ENCODE measurements at regions not wholly inside any gene's neighbourhood (a gene's known extent, or its start where the extent isn't known, plus 50 kb on each side); places are given as distances from the start of the nearest gene placed in this dataset.

DNA sequence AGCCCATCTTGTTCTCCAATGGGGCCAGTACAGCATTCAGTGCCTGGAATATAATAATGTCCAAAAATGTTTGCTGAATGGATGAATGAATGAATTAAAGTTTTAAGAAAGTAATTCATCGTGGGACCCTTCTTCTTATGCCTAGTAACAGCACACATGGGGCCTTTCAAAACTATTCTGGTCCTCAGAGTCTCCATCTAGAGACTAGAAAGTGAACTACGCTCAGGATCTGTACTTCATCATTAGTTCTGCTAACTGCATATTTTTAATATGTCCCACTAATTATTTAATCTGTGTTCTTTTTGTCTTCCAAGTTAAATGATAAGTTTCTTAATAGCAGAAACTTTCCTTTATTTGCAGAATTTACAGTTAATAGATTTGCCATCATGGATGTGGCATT, 172.5 kb downstream of the SMAD2 start:
- DNase-seq (ENCODE audit: low read depth in 2 of 2): no peak

DNA sequence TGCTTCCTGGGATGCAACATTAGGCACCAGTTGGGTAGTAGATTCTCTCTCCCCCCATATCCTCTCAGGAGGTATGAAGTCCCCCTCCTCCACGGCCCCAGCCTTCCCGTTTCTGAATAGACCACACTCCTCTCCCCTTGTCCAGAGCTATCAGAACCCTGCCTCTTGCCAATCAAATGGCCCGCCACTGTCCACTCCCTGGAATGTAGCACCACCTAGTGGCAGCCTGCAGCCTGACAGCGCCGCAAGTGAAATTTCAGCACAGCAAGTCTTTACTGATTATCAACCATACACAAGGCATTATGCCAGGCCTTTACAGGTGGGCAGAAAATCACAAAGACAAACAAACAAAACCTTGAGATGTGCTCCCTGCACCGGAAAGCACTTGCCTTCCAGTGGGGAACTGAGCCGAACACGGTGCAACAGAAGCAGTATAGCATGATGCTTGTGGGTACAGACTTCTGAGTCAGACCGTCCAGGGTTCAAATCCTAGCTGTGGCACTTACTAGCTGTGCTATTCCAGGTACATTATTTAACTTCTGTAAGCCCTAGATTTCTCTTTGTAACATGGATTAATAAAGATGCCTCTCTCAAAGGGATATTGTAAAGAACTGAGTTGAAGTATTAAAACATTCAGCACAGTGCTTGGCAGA, 174.0 kb downstream of the SMAD2 start:
- DNase-seq (ENCODE audit: low read depth in 2 of 2): peak; percentile 32 to 44

DNA sequence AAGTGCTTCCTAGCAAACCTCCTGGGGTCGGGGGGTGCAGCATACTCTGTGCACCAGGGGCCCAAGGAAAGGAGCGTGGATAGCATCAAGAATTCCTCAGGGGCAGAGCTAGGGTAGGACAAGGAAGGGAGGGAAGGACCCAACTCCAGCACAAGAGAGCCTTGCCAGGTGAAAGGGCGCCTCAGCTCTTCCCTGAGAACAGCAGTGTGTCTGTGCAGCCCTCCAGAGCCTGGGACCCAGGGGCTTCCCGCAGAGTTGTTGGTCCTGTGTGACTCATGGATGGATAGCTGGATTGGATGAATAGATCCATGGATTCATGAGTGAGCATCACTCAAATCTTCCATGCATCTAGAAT, 175.4 kb downstream of the SMAD2 start:
- DNase-seq (ENCODE audit: low read depth in 2 of 2): no peak

DNA sequence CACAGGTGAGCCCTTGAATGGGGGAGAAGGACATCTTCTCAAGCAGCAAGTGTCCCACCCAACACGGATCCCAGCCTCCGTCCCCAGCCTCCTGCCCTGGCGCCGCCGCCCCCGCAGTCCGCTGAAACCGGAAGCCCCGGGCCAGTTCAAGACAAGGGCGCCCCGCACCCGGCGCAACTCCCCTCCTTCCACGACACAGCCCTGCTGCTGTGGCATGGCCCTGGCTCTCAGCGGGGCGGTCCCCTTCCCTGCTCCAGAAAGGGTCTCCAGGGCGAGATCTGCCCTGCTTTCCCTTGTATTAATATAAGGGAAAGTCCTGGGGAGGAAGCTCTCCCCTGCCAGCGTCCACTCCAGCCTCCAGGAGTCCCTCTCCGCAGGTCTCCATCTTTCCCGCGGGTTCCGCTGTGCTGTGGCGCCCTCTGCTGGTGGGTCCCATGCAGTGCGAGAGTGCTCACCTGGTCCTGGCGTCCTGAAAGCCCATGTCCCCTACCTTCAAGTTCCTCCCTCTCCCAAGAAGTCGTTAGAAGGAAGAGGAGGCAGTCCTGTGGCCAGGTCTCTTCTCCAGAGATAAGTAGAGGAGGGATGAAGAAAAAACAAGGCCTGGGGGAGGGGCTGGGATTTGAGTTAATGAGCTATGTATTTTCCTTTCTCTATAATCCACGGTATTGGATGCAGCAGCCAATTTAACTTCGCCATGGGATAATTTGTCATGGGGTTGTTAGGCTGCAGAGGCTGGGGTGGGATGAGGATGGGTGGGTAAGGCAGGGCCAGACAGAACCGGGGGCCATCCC, 176.0 kb downstream of the SMAD2 start:
- DNase-seq (ENCODE audit: low read depth in 2 of 2): peak; percentile 38 to 57

DNA sequence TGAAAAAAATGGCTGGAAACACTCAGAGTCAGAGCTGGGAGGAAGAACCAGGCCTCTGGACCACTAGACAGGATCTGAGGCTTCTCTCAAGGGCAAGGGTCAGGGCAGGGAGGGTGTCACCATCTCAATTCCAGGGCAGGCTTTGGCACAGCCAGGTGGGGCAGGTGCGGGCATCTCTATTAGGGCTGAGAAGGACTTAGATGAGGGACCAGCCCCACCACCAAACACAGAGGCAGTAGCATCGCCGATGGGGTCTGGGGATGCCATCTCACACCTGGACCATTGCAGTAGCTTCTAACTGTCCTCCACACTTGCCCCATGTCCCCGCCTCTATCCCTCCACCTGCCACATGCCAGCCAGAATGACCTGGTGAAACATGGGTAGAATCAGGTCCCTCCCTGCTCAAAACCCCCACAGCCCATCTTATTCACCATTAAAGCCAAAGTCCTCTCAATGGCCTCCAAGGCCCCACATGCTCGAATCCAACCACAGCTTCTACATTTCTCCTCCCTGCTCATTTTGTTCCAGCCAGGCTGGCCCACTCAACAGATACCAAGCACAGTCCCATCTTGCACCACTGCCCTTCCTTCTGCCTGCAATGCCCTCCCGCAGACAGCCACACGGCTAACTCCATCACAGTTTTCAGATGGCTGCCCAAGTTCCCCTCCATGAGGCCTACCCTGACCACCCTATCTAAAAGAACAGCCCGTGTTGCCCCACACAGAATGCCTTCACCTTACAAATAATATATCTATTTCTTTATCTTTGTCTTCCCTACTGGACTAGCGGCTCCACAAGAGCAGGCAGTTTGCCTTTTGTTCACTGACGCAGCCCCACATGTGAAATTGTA, 177.4 kb downstream of the SMAD2 start:
- no peak for DNase-seq (ENCODE audit: low read depth in 2 of 2)

DNA sequence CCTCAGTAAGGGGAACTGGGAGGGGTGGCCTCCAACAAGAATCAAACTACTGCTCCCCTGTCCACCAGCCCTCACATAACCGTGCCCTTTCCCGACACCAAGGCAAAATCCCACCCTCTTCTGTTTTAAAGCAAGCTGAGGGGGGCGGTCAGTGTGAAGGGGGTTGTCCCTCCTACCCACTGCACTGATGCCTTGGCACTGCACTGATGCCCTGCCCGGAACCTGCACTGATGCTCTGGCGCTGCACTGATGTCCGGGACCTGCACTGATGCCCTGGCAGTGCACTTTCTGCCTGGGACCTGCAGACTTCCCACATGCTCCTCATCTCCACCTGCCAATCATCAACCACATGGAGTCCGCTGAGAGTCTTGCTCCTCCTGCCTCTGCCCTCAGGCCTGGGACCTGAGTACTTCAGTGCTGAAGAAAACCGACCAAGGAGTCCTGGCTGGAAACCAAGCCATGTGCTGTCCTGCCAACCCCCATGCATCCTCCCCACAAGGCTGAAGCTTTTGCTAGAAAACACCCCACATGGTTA, 179.5 kb downstream of the SMAD2 start:
- no peak for DNase-seq (ENCODE audit: low read depth in 2 of 2)

DNA sequence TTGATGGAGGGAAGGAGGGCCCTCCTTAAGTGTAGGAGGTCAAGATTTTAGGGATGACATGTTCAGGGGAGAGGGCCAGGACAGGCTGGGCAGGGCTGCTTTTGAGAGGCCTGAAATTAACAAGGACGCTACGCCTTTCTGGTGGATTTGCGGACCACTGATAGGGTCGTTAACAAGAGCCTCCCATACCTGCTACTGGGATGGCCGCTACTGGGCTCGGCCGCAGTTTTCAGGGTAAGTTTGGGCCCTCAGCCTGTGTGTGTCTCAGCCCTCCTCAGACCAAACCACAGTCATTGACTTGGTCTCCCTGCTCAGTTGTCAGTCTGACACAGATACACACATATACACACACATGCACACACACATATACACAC, 180.9 kb downstream of the SMAD2 start:
- no peak for DNase-seq (ENCODE audit: low read depth in 2 of 2)

DNA sequence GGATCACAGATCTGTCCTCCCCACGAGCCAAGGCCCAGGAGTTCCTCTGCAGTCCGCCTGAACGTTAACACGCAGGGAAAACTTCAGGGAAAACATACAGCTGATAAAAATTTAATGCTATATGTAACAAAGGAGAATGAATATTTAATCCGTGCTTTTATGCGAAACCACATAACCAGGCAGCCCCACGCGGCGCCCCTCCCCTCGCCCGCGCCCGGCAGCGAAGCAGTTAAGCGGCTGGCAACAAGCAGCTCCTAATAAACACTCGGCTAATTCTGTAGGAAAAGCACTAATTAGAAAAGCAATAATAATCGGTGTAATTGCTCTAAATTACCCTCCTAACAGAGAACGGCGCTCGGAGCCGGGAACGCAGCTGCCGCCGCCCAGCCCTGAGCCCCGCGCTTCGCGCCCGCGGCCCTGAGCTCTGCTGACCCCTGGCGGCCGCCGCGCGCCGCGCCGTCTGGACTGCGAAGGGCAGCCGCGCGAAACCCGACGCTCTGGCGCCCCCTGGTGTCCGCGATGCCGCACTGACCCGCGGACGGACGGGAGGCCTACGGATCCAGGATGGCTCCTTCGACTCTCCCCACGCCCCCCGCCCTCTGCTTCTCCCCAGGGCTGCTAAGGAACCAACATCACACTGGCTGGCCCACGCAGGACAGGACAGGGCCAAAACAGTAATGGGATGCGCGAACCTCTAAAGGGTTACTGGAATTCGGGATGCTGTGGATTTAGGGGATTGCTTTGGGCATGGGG, 181.4 kb downstream of the SMAD2 start:
- DNase-seq (ENCODE audit: low read depth in 2 of 2): peak; percentile 55 to 77

DNA sequence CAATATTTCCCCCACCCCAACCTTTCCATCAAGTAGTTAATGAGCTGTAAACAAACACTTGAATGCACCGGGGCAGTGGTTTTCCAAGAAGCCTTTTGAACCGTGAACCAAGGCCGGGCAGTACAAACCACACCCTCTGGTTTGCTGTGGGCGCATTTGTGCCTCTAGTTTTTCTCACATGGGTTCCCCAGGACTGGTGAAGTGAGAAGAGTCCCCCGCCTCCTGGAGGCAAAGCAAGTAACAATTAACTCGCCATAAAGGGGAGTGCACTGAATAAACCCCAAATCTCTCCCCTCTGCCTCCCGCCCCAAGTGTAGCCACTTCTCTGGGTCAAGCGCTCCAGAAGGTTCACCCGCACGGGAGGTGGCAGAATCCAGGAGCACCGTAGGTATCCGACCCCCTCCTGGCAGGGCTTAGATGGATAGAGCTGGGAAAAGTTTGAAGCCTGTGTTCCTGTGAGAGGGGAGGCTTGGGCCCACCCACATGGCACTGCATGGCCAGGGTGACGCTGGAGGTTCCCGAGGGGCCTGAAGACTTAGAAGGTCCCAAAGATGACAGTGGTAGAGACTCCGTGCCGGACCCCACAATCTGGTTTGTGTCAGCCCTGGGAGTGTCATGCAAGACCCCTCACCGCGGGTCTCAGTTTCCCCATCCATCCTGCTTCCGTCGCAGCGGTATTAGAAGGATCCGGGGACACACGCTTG, 182.2 kb downstream of the SMAD2 start:
- no peak for DNase-seq (ENCODE audit: low read depth in 2 of 2)

DNA sequence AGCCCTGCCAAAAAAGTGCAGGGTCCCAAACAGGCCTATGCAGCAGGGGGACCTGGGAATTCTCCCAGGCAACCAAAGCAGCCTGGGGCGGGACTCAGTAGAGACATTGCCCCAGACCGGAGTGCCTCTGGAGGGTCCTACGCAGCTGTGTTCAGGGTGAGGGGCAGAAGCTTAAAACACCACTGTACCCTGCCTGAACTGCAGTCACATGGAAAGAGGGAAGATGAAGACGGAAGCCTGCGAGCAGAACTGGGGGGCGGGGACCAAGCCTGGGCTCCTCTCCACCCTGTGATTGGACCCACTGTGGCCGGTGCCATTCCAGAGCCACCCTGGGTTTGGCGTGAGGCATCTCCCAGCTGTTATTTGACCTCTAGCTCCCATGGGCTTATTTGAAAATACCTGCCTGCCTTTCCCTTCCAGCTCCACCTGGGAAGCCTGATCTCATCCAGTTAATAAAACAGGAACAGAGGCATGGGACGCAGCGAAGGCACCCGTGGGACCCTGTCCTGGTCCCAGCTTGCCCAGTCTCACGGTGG, 183.1 kb downstream of the SMAD2 start:
- DNase-seq (ENCODE audit: low read depth in 2 of 2): no peak

DNA sequence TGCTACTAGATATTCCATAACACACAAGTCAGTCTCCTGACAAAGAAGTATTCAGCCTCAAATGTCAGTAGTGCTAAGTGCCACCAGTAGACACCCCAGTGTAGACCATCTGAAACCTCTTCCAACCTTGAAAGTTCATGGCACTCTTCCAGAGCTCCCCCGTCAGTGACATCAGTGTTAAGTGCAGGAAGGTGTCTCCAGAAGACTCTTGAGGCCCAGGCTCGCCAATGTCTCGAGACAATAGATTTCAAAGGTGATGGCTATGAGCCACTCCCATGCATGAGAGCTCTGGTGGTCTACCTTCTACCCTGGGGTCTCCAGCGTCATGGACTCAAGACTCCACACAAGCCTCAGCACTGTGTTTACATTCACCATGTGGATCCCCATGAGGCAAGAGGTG, 183.8 kb downstream of the SMAD2 start:
- no peak for DNase-seq (ENCODE audit: low read depth in 2 of 2)

DNA sequence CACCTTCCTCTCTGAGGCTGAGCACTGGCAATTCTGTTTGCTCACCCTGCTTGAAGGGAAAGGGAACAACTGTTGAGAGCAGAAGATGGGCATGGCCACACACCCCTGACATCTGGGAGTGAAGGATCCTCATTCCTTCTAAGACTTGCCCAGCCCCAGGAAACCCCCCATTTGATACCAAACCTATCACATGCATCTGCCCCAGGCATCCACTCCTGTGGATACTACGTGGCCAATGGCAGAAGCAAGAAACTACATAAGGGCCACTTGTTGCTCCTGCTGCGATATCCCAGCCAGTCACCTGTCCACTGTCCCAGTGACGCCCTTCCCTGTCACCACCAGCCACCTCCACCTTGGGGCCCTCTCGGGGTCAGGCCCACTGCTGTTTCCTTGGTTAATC, 185.2 kb downstream of the SMAD2 start:
- no peak for DNase-seq (ENCODE audit: low read depth in 2 of 2)

DNA sequence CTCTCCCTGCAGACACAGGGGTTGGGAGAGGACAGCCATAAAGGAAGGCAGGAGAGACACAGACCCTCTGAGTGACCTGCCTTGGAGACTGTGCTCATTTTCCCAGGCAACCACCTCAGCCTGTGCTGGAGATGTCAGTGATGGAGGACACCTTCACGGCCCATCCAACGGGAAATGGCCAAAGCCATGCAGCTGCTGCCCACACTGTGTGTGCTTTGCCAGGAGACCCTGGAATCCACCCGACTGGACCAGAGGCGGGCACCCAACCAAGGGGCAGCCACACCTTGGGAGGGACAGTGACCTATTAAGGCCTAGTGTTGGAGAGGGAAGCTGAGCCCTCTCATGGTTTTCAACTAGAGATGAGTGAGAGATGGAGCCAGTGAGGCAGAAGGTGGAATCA, 192.5 kb downstream of the SMAD2 start:
- no peak for DNase-seq (ENCODE audit: low read depth in 2 of 2)

DNA sequence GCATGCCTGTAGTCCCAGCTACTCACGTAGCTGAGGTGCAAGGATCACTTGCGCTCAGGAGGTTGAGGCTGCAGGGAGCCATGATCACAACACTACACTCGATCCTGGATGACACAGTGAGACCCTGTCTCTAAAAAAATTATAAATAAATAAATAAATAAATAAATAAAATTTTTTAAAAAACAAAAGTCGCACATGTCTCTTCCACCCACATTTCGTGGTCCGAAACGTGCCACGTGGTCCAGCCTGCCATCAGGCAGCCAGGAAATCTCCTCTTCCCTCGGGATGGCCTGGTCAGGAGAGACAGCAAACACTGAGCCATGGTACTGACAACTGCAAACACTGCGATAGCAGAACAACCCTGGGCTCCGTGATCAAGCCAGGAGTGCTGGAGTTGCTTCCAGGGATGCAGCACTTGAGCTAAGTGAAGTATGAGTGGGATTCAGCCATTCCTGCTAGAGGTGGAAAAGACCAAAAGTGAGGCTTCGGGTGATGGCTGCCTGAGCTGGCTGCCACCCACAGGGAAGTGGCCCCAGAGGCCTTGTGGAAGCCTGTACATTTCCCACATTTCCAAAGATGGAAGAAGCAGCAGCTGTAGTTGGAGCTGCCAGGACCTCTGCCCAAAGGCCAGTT, 193.1 kb downstream of the SMAD2 start:
- no peak for DNase-seq (ENCODE audit: low read depth in 2 of 2)

DNA sequence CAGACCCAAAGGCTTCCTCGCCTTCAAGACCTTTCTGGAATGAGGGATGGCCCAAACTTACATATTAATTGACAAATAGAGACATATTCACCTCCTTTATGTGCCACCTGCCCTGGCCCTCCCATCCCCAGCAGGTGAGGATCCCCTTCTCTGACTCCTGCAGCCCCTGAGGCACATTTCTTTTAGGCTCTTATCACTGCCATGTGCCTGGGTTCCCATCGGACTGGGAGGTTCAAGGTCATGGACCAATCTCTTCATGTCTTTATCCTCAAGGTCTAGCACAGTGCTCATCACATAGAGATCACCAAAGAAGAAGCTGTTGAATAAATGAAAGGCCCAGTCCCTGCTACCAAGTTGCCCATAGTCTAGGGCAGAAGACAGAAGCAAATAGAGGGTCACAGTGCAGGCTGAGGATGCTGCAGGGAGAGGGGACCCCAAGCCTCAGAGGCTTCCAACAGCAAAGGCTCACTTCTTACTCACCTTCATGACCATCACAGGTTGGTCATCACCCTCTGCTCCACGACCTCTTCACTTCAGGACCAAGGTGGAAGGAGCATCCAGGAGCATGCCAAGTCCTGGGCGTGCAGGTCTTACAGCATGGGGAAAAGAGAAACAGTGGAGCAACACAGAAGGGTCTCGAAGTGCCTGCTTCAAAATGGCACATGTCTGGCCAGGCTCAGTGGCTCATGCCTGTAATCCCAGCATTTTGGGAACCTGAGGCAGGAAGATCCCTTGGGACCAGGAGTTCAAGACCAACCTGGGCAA, 193.9 kb downstream of the SMAD2 start:
- no peak for DNase-seq (ENCODE audit: low read depth in 2 of 2)

DNA sequence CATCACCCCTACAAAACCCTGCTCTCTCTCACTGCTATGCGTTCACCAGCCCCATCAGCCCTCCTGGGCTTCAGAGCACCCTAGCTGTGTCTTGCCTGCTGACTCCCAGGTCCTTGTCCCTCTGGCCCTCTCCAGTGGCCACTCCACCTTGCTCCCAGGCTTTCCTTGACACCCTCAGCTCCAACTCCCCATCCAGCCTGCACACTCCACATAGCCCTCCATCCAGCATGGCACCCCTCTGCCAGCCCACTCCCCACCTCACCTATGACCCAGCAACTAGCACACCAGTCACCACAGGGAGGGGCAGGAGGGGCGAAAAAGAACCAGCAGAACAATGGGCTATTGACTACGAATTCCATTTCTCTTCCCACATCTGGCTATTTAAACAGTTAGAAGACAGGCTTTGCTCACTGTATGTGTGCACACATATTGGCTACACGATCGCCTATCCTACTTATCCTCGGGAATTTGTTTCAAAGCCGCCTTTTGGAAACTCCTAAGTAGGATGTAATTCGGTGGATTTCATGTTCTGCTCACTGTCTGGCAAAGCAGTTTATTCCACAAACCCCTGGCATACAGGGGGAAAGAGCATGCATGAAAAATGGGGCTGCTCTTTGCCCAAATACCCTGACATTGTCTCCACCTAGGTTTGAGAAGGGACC, 195.3 kb downstream of the SMAD2 start:
- no peak for DNase-seq (ENCODE audit: low read depth in 2 of 2)

DNA sequence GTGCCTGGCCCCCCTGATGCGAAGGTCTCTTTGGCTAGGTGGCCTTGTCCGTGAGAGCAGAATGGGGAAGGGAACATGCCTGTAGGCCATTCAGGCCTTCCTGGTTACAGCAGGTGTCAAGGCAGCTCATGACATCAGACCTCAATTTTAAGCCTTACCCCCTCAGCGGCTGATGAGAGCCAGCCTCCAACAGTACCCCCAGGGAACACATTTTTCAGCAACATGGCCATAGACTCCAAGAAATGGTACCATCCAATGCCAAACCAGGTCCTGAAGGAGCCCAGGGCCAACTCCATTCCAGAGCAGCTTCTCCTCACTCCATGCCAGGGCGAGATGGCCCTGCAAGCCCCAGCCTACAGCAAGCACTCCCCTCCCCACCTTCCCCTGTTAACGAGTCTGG, 199.2 kb downstream of the SMAD2 start:
- DNase-seq (ENCODE audit: low read depth in 2 of 2): no peak

DNA sequence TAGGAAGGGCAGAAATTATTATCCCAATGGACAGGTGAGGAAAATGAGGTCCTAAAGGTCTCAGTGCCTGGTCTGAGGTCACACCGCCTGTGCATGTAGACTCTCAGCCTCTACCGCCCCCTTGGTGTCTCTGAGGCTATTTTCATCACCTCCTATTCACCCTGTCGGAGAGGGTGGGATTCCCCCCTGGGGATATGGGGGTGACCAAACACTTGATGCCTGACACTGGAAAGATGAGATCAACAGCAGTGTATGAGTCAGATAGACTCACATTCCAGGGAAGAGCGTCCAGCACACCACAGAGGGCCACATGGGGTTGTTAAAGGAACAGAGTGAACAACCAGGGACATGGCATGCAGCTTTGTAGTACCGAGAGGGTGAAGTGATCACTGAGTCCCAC, 199.7 kb downstream of the SMAD2 start:
- DNase-seq (ENCODE audit: low read depth in 2 of 2): no peak

DNA sequence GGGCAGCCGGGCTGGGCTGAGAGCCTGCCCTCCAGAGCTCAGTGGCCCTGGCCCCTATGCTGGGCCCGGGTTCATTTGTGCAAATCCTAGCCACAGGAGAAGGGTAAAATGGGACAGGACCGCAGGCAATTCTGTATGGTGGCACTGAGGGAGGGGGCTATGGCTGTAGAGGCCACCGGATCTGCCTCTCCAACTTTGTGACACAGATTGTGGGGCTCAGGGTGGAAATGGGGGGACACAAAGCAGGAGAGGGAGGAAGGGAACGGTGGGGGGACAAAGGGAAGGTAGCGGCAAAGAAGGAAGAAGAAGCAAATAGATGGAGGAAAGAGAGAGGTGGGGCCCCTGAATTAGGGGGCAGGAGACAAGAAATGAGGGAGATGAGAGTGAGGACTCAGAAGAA, 201.1 kb downstream of the SMAD2 start:
- no peak for DNase-seq (ENCODE audit: low read depth in 2 of 2)
